GM13976 (cell line): ENCODE measurements at regions not wholly inside any gene's neighbourhood (a gene's known extent, or its start where the extent isn't known, plus 50 kb on each side); places are given as distances from the start of the nearest gene placed in this dataset.

ENCODE experiments used
- DNase-seq: peaks from one replicate; pipeline ENCODE4 v3.0.0; 2012; ENCODE audit warnings: low spot score
- in situ Hi-C: fragments of 300-500 bp; cut with MboI; formaldehyde crosslinking; loops from one replicate; pipeline ENCODE4 v1.12.0; 2022; ENCODE audit warnings: low sequenced_read_pairs, mixed read lengths, inconsistent platforms; ENCODE audit not compliant: unreplicated experiment
- TF ChIP-seq, protein P1 (sequence below): IDR thresholded peaks from 2 replicates; pipeline ENCODE4 v1.5.1; 2012; ENCODE audit warnings: borderline replicate concordance, mild to moderate bottlenecking; ENCODE audit not compliant: insufficient read depth; ENCODE audit errors: extremely low read depth, missing control alignments, control extremely low read depth

DNA sequence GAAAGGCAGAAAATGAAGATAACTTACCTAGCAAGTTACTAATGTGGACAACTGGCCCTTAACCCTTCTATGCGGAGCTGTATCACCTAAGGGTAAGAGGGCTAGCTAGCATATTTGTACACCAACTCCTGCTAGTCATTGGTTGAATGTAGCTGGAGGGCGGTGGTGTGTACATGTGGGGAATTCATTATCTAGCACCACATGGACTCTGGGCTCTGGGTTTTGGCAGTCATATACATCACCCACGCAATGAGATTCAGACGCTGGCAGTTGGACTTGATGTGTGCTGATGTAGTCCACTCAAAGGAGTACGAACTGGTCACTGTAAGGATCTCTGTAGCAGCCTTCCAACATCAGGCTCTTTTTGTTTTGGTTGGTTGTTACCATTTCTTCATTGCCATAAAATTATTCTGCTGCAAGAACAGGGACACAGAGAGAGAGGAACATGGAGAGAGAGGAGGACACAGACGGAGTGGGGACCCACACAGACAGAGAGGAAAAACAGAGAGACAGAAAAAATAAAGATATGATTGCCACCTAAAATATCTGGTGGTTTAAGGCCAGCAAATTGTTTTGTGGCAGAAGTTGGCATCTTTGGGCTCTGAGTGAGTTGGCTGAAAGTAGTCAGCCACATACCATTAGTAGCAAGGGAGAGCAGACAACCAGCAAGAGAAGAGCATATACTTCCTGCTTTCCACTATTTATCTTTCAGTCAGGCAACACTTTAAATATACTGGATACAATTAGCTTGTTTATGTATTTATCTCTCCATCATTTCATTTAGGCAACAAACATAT, 76.7 kb upstream of the MTPN start:
- TF ChIP-seq, protein P1, sequence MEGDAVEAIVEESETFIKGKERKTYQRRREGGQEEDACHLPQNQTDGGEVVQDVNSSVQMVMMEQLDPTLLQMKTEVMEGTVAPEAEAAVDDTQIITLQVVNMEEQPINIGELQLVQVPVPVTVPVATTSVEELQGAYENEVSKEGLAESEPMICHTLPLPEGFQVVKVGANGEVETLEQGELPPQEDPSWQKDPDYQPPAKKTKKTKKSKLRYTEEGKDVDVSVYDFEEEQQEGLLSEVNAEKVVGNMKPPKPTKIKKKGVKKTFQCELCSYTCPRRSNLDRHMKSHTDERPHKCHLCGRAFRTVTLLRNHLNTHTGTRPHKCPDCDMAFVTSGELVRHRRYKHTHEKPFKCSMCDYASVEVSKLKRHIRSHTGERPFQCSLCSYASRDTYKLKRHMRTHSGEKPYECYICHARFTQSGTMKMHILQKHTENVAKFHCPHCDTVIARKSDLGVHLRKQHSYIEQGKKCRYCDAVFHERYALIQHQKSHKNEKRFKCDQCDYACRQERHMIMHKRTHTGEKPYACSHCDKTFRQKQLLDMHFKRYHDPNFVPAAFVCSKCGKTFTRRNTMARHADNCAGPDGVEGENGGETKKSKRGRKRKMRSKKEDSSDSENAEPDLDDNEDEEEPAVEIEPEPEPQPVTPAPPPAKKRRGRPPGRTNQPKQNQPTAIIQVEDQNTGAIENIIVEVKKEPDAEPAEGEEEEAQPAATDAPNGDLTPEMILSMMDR: no peak
- in situ Hi-C loops: no loop called here
- DNase-seq: no peak

DNA sequence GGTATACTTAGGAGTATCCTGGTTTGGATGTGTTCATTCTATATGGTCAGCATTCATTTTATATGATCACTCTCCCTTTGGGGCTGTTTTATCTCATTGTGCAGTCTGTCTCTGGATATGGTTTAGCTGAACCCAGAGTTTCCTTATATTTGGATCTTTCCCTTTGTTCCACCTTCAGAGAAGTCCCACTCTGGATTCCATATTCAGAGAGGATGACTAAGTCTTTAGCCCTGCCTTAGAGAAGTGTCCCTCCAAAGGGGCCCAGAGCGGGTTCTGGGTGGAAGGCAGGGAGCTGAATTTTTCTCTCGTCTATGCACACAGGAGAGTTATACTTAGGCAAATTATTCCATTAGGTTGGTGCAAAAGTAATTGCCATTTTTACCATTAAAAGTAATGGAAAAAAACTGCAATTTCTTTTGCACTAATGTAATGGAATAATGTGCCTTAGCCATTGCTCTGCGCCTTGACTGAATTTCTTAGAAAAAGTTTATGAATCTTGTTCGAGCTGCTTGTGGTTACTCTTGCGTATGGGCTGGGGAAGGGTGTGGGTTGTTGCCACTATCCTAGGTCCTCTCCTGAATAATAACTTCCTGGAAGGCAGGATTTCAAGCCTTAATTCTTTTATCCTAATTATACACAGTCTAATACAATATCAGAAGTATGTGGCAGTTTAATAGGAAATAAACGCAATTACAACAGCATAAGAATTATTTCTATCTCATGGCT, 74.2 kb upstream of the MTPN start:
- no peak for DNase-seq
- in situ Hi-C loops: no loop called here
- TF ChIP-seq, protein P1: no peak

DNA sequence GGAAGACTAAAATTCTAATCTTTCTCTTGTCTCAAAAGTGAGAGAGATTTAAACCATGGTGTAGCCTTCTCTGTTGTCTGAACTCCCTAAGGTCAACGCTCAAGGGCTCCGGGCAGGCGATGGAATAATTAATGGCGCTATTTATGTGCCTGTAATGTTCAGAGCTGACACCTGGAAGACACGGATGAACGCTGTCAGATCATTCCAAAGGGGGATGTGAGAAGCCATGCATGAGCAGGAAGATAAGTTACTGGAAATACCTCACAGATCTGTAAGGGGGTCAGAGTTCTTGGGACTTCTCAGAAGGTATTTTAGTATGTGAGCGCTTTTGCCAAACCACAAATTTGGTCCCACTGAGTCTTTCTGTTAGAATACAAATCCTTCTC, 73.3 kb upstream of the MTPN start:
- TF ChIP-seq, protein P1: no peak
- in situ Hi-C loops: no loop called here
- DNase-seq: no peak

DNA sequence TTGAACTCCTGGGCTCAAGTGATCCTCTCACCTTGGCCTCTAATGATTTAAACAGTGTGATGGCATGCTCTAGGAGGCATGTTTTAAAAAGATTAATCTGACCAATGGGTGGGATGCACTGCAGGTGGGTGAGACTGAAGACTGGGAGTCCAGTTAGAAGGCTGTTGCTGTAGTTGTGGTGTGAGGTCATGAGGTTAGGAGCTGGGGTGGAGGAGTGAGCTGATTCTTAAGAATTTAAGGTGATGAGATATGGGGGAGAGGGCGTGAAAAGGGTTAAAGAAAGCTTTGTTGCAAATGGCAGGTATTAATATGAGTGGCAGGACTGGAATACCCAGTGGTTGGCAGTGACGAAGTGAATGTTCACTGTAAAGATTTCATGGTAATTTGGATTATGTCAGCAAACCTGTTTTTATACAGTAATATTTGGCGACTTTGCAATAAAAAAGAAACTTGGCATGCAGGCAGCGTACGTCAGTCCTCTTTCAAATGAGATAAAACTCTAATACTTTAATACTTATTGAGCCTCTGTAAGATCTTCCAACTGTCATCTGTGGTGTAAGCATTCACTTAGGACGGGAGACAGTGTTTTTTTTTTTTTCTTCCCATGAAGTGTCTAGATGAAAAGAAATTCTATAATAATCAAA, 72.8 kb upstream of the MTPN start:
- no peak for DNase-seq
- TF ChIP-seq, protein P1: no peak
- in situ Hi-C loops: no loop called here

DNA sequence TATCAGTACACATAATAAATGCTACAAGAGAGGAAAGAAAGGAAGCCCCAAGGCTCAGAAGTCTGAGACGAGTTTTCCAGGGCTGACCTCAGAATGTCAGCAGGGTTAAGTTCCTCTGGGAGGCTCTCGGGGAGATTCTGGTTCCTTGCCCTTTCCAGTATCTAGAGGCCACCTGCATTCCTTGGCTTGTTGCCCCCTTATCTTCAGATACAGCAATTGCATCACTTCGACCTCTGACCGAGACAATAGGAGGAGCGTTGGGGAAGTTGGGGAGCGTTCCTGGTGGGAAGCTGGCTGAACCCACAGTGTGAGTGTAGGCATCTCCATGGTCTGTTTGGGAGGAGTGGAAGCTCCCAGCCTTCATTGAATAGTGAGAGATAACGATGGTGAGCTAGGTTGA, 72.0 kb upstream of the MTPN start:
- DNase-seq: no peak
- TF ChIP-seq, protein P1: no peak
- in situ Hi-C loops: no loop called here

DNA sequence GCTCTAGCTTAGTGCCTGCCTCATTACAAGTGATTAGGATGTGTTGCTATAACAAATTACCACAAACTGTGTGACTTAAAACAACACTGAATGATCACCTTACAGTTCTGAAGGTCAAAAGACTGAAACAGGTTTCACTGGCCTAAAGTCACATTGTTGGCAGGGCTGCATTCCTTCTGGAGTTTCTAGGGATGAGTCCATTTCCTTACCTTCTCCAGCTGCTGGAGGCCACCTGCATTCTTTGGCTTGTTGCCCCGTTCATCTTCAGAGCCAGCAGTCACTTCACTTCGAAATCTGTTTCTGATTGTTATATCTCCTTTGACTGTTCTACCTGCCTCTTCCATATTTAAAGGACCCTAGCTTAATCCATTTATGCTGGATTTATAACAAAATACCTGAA, 69.4 kb upstream of the MTPN start:
- DNase-seq: no peak
- in situ Hi-C loops: no loop called here
- TF ChIP-seq, protein P1: no peak
